ENCODE measurements at regions not wholly inside any gene's neighbourhood (a gene's known extent, or its start where the extent isn't known, plus 50 kb on each side); places are given as distances from the start of the nearest gene placed in this dataset.

GRCh38 chr18:25518716-25519053 lies 166.7 kb upstream of the ZNF521 start:
- H3K4me3 ChIP-seq = no peak overlapping the region
- no peaks in the 10 kb centered on the region for H3K4me1 ChIP-seq (replicated peaks)
- intact Hi-C loops (cut with DNase I) = no loop called here
- no peaks in the 10 kb centered on the region for H3K27me3 ChIP-seq (replicated peaks; ENCODE audit: insufficient read depth)
- no peaks in the 10 kb centered on the region for H3K9me3 ChIP-seq
- TF ChIP-seq CTCF (IDR thresholded peaks at IDR 0.05) (no peak), POLR2AphosphoS5 (IDR thresholded peaks at IDR 0.05) (no peak), POLR2A (IDR thresholded peaks at IDR 0.05) (no peak)
- no peaks in the 10 kb centered on the region for H3K36me3 ChIP-seq
- H3K27ac ChIP-seq = no peak overlapping the region
- DNase-seq (ENCODE audit: low spot score) = no peak
- 63% methylated on average over 3 of the region's 3 CpGs for WGBS

GRCh38 chr18:25517881-25518715 lies 166.1 kb upstream of the ZNF521 start:
- H3K27ac ChIP-seq = no peak overlapping the region
- intact Hi-C loops (cut with DNase I) = no loop called here
- DNase-seq (ENCODE audit: low spot score) = no peak
- H3K4me3 ChIP-seq = no peak overlapping the region
- no peaks in the 10 kb centered on the region for H3K36me3 ChIP-seq
- no peaks in the 10 kb centered on the region for H3K27me3 ChIP-seq (replicated peaks; ENCODE audit: insufficient read depth)
- WGBS = 19% methylated on average over 6 of the region's 6 CpGs
- no peaks in the 10 kb centered on the region for H3K9me3 ChIP-seq
- TF ChIP-seq CTCF (IDR thresholded peaks at IDR 0.05) (no peak), POLR2A (IDR thresholded peaks at IDR 0.05) (no peak), POLR2AphosphoS5 (IDR thresholded peaks at IDR 0.05) (no peak)
- no peaks in the 10 kb centered on the region for H3K4me1 ChIP-seq (replicated peaks)

- Histone ChIP-seq H3K27ac (no peak overlapping the region), H3K27me3 (replicated peaks; ENCODE audit: insufficient read depth) (no peaks in the 10 kb centered on the region), H3K4me3 (no peak overlapping the region), H3K36me3 (no peaks in the 10 kb centered on the region), H3K9me3 (no peaks in the 10 kb centered on the region), H3K4me1 (replicated peaks) (no peaks in the 10 kb centered on the region)
- WGBS = 64% methylated on average over 7 of the region's 7 CpGs
- DNase-seq (ENCODE audit: low spot score) = no peak
- TF ChIP-seq CTCF (IDR thresholded peaks at IDR 0.05) (no peak), POLR2AphosphoS5 (IDR thresholded peaks at IDR 0.05) (no peak), POLR2A (IDR thresholded peaks at IDR 0.05) (no peak)
- intact Hi-C loops (cut with DNase I) = no loop called here
Observed at GRCh38 chr18:25516747-25517498, 165.0 kb upstream of the ZNF521 start.

GRCh38 chr18:25516121-25516520 lies 164.2 kb upstream of the ZNF521 start:
- Histone ChIP-seq H3K4me1 (replicated peaks) (no peaks in the 10 kb centered on the region), H3K27me3 (replicated peaks; ENCODE audit: insufficient read depth) (no peaks in the 10 kb centered on the region), H3K27ac (no peak overlapping the region), H3K9me3 (no peaks in the 10 kb centered on the region), H3K4me3 (no peak overlapping the region), H3K36me3 (no peaks in the 10 kb centered on the region)
- no peak for DNase-seq (ENCODE audit: low spot score)
- intact Hi-C loops (cut with DNase I) = no loop called here
- 55% methylated on average over 5 of the region's 5 CpGs for WGBS
- TF ChIP-seq POLR2A (IDR thresholded peaks at IDR 0.05) (no peak), POLR2AphosphoS5 (IDR thresholded peaks at IDR 0.05) (no peak), CTCF (IDR thresholded peaks at IDR 0.05) (no peak)
